NCI-H2029 treated with DMSO at 0.1 percent for 48 hours (cell line): ENCODE measurements at regions not wholly inside any gene's neighbourhood (a gene's known extent, or its start where the extent isn't known, plus 50 kb on each side); places are given as distances from the start of the nearest gene placed in this dataset.

Experiments used
- DNase-seq: peaks from one replicate; lab custom pipeline; 2025; lab: John Stamatoyannopoulos, UW

DNA sequence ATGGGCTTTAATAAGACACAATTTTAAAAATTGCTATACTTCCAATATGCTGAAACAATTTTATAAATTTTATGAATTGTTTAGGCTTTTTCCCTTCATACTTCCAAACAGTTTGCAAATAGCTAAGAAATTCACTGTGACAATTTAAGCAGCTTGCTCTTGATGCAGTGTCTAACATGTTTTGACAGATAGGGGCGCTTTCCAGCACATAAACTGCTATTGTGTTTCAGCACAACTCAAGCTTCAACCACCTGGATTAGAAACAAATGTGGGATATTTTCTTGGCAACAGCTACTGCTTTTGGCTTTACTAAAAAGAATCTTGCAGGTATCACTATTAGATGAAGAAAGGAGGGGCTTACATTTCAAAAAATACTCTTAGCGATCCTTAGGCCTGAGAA is 565.8 kb upstream of the DPPA4 start:
- no peak for DNase-seq

GRCh38 chr3:109910772-109911171 is 573.4 kb upstream of the DPPA4 start:
- no peak for DNase-seq

DNA sequence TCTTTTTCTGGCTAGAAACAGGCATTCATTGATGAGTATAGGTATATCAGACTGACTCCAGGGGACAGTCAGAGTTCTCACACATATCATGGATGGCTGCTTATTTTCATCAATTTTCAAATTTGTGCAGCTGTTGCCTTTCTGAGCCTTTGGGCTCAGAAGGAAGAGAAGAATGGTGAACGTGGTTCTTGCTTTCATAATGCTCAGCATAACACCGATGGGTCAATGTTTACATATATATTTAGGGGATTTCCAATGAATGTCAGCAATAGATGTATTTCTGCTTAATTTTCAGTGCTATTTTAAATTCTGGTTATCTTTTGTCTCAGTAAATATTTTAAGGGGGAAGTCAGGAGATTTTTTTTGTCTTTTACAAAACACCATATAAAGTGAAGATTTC is 581.4 kb upstream of the DPPA4 start:
- no peak for DNase-seq

DNA sequence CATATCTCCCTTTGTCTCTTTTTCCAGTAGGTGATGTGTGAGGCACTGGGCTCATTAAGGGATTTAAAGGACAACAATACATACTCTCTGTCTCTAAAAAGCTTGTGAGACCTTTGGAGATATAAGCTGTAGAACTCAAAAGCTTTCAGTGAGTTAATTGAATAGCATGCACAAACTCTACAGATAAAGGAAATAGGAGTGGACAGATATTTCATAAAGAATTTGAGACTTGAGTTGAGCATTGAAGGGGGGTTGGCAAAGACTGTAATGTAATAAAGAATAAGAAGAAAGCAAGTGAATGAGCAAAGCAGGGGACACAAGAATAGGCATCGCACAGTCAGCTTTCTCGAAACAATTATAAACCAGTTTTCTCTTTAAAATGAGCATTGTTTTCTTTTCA is 583.4 kb upstream of the DPPA4 start:
- no peak for DNase-seq

DNA sequence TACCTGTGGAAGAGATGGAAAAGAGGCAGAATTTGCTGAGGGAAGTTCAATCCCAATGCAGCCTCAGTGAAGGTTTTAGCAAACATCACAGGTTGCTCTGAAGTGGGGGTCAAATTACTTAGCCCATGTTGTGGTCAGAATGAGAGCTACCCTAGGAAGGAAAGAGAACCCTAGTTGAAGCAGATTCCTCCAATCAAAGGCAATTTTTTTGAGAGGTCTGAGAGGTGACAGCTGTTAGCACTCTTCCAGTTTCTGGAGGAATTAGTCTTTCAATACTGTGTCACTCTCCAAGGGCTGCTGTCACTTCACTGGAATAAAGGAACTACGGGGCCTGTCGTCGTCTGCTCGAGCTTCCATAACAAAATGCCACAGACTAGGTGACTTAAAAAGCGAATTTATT is 584.2 kb upstream of the DPPA4 start:
- peak; percentile 83 for DNase-seq

DNA sequence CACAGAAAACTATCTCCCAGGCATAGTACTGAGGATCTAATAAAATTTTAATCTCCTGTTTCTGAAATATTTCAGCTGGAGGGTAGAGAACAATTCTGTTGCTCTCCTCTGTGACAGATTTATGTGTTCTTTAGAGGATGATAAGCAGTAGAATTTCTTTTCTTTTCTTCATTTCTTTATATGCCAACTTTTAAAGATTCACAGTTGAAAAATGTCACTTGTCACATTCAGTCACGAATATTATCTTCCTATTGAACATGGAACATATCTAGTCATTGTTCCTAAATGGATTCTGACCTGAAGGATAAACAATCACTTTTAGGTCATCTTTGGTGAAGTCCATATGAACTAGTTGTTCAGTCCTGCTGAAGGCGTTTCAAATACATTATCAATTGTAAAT is 585.5 kb upstream of the DPPA4 start:
- DNase-seq: no peak

DNA sequence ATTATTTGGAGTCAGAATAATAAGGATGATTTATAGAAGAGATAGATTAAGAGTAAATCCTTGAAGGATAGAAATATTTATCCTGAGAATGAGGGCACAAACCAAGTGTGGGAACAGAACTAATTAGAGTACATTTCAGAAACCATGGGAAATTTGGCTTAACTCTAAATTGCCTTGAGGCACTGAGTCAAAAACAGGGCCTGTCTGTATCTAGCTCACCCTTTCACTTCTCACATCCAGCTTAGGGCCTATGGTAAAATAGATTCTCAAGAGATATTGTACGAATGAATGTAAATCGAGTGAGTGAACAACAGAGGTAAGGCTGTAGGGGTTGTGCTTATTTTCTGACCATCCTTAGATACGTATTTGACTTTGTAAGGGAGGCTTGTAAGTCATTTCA is 586.1 kb upstream of the DPPA4 start:
- no peak for DNase-seq

- DNase-seq: no peak
Measured at GRCh38 chr3:109924196-109924595, 586.9 kb upstream of the DPPA4 start.

DNA sequence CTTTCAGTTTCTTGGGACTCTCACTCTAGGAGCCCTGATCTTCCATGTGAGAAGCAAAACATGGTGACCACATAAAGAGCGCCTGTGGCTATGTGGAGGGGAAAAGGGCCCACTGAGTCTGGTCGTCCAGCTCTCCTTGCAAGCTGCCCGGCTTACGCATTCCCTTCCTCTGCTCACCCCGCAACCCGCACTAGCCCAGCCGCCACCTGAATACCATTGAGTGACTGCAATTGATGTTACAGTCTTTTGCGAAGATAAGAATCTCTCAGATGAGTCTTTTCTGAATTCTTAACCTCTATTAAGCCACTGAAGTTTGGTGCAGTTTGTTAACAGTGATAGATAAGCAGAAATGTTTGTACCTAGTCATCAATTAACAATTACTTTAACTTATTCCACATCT is 589.0 kb upstream of the DPPA4 start:
- no peak for DNase-seq

DNA sequence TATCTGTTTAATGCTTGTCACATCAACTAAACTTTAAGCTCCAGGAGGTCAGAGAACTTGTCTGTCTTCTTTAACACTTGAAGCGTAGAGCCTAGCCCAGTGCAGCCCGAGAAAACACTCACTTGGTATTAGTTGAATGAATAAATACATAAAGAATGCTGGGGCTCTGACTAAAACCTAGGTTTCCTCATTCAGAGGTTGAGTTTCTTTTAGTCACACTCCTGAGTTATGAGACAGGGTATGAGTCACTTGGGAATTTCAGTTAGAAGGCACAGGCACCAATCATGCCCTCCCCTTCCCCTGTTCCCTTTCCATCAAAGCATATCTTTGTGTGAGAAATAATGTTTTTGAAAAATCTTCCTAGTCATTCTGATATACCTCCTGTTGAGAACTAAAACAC is 589.8 kb upstream of the DPPA4 start:
- no peak for DNase-seq

- DNase-seq: no peak
Measured at GRCh38 chr3:109927726-109928125, 590.4 kb upstream of the DPPA4 start.

DNA sequence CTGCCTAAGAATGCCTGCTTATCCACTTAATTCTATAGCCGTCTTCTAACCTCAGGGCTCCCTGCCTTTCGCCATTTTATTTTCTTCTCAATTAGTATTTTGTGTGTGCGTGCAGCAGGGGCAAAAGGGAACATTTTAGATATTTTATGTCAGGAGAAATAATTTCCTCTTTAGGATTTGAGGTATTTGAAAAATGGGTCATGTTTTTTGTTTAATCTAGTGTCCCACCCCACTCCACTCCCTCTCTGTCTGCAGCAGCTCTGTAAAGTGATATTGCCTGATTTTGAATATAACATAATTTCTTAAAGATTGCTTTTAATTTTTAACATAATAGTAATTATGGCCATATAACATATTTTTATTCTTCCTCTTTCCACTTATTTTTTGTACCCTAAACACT is 593.2 kb upstream of the DPPA4 start:
- no peak for DNase-seq

- DNase-seq: no peak
Measured at GRCh38 chr3:109933576-109933975, 596.2 kb upstream of the DPPA4 start.

DNA sequence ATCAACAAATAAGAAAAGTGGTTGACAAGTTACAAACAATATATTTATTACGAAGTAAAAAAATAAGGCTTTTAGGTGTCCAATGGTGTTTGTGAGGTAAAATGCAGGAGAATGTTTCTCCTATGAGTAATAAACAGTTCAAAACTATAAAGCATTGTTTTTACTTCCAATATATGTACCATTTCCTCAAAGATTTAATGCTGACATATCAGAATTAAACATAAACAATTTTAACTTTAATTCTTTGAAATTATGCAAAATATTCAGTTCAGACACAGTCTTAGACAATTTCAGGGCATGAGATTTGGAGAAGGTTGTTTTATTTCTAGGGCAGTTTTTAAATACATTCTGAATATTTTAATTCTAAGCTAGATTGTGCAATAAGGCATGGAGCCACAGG is 602.5 kb upstream of the DPPA4 start:
- DNase-seq: no peak

DNA sequence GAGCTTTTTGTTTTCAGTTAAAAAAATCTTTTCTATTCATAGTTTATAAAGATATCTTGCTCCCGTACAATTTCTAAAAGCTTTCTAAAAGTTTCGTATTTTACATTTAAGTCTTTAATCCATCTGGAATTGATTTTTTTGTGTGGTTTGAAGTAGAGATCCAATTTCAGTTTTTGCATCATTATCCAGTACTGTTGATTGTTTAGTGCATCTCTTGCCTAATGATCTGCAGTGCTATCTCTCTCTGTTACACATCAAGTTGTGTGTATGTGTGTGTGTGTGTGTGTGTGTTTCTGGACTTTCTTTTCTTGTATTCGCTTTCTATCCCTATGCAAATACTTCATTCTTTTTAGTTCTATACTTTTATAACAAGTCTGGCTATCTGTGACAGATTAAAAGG is 605.8 kb upstream of the DPPA4 start:
- no peak for DNase-seq

DNA sequence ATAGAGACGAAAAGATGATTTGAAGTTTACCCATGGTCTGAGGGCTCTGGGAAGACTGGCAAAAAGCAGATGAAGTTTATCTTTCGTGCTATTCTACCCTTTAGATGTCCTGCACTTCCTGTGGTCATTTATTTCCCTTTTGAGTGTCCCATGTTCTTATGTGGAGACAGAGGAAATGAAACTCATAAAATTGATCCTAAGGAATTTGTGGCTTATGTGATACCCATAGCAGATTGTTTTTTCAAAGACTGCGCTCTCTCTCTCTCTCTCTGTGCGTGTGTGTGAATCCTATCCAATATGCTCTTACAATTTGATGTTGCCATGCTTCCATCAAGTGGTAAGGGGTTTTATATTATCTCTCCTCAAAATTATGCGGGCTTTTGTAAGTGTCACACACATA is 607.5 kb upstream of the DPPA4 start:
- no peak for DNase-seq

- DNase-seq: no peak
Measured at GRCh38 chr3:109952924-109953323, 615.6 kb upstream of the DPPA4 start.

- peak; percentile 92 for DNase-seq
Measured at GRCh38 chr3:109963831-109964230, 626.5 kb upstream of the DPPA4 start.

GRCh38 chr3:109973733-109974132 is 636.4 kb upstream of the DPPA4 start:
- DNase-seq: no peak

- no peak for DNase-seq
Measured at GRCh38 chr3:109977897-109978296, 640.6 kb upstream of the DPPA4 start.

DNA sequence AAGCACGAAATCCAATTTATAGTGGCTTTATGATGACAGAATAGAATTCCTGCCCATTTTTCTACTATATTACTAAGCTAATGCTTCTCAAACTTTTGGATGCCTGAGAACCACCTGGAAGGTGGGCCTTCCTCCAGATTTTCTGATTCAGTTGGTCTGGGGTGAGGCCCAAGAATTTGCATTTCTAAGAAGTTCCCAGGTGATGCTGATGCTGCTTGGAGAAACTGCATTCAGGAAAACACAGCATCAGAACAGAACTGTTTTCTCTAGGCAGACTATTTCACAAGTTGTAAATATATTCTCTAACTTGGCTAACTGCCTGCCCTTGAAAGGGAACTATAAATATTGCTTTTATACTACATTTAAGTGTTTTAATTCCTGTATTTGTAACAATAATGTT is 644.9 kb upstream of the DPPA4 start:
- no peak for DNase-seq

- DNase-seq: no peak
Measured at GRCh38 chr3:109984976-109985375, 647.6 kb upstream of the DPPA4 start.

GRCh38 chr3:109985943-109986555 is 648.7 kb upstream of the DPPA4 start:
- no peak for DNase-seq

GRCh38 chr3:109994853-109995252 is 657.5 kb upstream of the DPPA4 start:
- no peak for DNase-seq

- no peak for DNase-seq
Measured at GRCh38 chr3:109995377-109995776, 658.0 kb upstream of the DPPA4 start.
